HG02973 (cell line): ENCODE measurements at regions not wholly inside any gene's neighbourhood (a gene's known extent, or its start where the extent isn't known, plus 50 kb on each side); places are given as distances from the start of the nearest gene placed in this dataset.
"Not testable (repeated sequence)": the region's sequence is repeated elsewhere in the genome, so short reads cannot be mapped to it uniquely, and the experiment has no call there.

Source experiments
- ATAC-seq: cut with Tn5 transposase; IDR thresholded peaks from one replicate; pipeline ENCODE4 v1.9.1; 2021; ENCODE audit warnings: moderate library complexity; ENCODE audit not compliant: unreplicated experiment

DNA sequence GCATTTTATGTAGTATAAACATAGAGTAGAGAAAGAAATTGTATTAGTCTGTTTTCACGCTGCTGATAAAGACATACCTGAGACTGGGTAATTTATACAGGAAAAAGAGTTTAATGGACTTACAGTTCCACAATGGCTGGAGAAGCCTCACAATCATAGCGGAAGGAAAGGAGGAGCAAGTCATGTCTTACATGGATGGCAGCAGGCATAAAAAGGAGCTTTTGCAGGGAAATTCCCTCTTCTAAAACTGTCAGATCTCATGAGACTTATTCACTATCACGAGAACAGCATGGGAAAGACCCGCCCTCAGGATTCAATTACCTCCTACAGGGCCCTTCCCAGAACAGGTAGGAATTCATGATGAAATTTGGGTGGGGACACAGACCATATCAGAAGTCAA is 98.1 kb downstream of the ARRDC3 start:
- ATAC-seq: not testable (repeated sequence)

DNA sequence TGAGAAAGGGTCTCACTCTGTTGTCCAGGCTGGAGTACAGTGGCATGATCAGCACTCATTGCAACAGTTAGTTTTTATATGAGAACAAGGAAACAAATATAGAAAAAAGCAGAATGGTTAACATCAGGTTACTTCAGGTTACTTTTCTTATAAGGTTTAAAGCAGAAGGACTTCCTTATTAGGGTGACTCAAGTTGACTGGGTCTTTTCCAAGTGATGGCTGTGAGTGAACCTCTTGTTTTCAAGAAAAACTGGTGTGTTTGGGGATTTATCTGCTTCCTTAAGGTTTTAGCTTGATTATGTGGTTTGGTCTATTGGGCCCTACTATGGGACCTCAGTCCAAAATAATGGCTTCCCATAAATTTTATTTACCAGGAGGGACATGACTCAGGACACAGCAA is 99.2 kb downstream of the ARRDC3 start:
- no peak for ATAC-seq

DNA sequence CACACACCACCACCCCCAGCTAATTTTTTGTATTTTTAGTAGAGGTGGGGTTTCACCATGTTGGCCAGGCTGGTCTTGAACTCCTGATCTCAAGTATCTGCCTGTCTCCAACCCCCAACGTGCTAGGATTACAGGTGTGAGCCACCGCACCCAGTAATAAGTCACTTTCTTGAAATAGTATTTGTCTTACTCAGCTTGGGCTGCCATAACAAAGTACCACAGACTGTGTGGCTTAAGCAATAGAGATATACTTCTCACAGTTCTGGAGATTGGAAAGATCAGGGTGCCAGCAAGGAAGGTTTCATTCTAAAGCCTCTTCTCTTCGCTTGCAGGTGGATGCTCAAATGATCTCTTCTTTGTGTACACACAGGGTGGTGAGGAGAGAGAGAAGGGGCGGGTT is 99.8 kb downstream of the ARRDC3 start:
- no peak for ATAC-seq

DNA sequence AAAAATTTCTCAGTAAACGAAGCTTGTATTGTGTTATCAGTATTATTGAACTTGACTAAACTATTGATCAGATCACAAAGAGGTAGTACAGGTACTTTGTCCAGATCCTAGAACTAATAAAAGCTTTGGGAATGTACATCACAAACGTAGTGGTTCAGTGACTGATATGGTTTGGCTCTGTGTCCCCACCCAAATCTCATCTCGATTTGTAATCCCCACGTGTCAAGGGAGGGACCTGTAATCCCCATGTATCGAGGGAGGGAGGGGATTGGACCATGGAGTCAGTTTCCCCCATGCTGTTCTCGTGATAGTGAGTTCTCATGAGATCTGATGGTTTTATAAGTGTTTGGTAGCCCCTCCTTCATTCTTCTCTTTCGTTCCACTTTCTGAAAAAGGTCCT is 100.9 kb downstream of the ARRDC3 start:
- ATAC-seq: no peak

DNA sequence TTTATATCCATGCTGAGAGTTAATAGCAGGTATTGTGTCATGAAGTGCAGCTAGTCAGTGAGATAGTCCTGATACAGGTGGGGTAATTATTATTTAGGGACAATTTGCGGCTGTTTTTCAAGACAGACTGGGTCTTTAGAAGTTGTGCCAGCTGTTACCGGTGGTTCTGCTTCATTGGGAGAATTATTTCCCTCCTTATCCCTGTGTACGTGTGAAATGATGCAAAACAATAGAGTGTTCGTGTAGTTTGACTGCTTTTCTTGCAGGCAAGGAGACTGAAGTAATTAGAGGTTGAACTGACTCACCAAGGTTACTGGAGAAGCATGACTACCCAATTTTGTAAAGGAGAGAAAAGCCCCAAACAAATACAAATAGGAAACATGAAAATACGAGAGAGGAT is 101.7 kb downstream of the ARRDC3 start:
- no peak for ATAC-seq

DNA sequence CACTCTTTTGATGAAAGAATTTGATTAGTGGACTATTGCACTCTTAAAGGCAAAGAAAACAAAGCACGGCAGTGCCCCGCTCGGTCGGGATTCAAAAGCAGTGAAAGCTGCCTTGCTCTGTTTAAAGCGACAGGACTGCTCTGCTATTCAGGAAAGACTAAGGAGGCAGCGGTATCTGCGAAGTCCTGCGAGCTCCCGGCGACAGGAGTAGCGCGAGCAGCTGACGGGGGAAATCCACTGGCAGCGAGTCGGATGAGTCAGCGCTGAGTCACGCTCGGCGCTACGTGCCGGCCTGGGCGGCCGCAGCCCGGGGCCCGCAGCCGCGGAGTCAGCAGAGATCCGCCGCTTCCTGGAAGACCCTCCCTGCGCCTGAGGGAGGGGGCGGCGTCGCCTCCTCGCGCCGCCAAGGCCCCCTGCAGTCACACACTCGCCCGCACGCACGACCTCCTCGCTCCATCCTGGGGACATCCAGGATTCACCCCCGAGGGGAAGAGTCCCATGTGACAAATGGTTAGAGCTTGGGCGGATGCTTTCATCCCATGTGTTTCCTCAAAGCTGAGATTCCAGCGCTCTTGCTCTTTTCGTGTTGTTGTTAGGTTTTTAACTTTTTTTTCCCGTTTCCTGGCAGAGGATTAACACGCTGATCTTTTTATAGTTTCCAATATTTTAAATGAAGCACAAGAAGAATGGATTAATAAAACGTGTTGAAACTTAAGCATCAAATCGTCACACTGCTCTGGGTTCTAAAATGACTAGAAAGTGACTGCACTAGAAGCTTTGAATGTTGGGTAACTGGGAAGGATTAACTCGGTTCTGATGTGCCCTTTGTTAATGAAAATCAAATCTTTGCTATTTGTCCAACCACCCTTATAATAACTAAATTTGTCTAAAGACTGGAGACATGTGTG is 102.5 kb downstream of the ARRDC3 start:
- peak; percentile 94 for ATAC-seq

DNA sequence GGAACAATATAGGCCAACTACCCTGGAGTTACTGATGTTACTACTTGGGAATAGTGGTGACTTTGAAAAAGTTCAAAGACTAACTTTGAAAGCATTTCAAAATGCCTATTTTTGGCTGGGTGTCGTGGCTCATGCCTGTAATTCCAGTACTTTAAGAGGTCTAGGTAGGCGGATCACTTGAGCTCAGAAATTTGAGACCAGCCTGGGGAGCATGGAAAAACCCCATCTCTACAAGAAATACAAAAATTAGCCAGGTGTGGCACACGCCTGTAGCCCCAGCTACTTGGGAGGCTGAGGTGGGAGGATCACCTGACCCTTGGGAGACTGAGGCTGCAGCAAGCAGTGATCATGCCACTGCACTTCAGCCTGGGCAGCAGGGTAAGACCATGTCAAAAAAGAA is 105.3 kb downstream of the ARRDC3 start:
- ATAC-seq: no peak

DNA sequence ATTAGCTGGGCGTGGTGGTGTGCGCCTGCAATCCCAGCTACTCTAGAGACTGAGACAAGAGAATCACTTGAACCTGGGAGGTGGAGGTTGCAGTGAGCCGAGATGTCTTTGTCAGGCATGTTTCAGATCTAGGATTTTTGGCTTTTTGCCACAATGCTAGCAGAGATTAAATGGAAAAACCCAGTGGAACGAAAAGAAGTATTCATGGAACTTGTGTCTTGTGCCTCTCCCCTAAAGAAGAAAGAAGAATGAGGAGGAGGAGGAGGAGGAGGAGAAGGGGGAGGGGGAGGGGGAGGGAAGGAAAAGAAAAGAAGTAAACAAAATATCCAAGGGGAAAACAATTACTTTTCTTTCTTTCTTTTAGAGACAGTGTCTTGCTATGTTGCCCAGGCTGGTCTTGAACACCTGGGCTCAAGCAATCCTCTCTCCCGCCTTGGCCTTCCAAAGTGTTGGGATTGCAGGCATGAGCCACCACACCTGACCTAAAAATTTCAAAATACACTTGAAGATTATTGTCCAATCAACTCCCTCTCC is 106.0 kb downstream of the ARRDC3 start:
- ATAC-seq: no peak

DNA sequence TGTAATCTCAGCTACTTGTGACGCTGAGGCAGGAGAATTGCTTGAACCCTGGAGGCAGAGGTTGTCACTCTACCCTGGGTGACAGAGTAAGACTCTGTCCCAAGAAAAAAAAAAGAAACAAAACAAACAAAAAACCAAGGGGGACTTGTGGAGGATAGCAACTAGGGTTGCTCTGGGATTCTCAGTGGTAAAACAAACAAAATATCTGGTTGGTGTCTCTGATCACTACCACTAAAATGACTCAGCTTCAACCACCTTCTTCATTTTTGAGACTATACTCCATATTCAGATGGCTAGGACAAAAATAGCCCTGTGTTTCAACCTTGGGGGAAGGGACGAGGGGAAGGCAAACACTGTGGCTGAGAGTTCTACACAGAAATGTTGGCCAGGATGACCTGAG is 110.3 kb downstream of the ARRDC3 start:
- ATAC-seq: peak; percentile 89

DNA sequence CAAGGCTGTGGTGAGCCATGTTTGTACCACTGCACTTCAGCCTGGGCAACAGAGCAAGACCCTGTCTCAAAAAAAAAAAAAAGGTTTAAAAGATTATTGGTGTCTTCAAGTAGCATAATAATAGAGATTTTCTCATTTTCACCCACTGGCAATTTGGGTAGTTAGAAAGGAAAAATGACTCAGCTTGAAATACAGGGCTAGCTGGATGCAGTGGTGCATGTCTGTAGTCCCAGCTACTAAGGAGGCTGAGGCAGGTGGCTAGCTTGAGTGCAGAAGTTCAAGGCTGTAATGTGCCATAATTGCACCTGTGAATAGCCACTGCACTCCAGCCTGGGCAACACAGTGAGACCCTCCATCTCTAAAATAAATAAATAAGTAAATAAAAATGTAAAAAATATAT is 111.1 kb downstream of the ARRDC3 start:
- peak; percentile 59 for ATAC-seq

DNA sequence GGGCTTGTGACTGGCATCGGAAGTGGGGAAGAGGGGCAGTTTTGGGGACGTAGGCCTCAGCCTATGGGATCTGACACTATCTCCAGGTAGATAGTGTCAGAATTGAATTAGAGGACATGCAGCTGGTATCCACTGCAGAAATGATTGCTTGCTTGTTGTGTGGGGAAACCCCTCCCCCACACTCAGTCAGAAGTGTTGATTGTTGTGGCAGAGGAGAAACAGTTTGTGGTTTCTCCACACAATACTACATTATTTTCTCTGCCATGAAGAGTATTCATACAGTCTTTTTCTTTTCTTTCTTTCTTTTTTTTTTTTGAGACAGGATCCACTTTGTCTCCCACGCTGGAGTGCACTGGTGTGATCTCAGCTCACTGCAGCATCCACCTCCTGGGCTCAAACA is 113.9 kb downstream of the ARRDC3 start:
- ATAC-seq: no peak

DNA sequence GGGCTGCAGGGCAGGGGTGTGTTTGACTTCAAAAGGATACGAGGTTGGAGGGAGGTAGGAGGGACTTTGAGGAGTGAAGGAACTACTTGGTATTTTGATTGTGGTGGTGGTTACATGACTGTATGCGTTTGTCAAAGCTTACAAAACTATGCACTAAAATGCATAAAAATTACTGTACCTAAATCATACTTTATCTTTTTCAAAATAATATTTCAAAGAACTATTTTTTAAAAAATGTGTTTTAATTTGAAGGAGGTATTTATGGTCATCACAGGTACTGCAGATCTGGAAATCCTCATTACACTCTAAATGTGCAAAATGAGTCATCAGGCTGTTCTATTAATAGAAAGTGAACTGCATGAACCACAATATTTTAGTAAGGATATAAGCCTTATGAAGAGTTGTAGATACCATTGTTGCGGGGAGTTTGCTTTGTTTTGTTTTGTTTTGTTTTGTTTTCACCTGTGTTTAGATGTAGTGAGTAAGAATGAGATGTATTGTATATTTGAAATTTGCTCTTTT is 116.9 kb downstream of the ARRDC3 start:
- peak; percentile 91 for ATAC-seq

DNA sequence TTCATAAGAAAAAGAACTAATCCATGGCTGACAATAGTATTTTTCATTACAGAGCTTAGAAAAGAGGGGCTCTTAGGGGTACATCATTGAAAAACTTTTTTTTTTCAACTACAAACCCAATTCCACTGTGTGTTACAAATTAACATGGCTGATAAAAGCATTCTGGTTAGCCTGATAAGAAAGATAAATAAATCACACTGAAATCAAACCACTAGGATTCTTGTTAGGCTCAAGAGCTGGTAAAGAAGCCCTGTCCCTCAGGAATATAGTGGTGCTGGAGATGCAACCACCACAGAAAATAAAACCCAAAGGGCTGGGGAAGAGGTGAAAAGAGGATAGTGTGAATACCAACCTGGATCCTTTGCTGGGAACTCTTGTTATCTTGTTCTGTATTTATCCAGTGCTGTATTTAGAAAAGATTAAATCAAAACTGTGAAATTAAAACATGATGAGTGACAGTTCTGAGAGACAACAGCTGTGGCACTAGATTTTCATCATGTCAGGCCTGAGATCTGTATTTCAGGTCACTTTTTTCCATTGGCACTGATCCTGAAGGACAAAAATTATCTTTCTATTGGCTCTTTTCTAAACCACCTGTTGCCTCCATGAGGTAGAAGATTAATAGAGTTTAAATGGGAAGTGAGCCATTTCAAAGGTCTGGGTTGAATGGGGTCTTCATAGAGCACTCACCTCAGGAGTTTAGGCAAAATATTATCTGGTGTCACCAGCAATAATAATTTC is 118.6 kb downstream of the ARRDC3 start:
- ATAC-seq: no peak

DNA sequence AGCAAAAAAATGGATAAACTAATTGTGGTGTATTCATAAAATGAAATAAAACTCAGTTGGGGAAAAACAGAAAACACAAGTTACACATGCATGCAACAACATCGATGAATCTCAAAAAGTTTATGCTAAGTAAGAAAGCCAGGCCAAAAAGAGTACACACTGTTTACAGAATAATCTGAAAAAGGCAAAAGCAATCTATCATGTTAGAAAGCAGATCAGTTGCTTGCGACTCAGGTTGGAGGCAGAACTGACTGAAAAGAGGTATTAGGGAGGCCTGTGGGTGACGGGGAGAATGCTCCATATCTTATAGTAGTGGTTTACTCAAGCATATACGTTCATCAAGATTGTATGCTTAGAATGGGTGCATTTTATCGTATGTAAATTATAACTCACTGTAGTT is 119.2 kb downstream of the ARRDC3 start:
- no peak for ATAC-seq

DNA sequence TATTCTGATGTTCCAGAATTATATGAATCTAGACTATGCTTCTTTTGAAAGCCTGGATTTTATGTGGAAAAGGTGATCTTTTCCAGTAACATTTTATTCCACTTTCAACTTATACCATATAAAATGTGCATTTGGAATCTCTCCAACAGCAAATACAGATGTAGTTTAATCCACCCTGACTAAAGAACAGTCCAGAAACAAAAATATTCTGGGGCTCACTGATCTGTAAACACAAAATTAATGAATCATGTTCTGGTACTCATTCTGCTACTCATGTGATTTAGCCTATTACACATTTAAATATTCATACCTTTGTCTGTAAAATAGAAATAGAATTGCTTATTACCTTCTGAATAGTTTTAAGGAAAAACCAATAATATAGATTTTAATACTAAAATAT is 125.8 kb downstream of the ARRDC3 start:
- no peak for ATAC-seq

DNA sequence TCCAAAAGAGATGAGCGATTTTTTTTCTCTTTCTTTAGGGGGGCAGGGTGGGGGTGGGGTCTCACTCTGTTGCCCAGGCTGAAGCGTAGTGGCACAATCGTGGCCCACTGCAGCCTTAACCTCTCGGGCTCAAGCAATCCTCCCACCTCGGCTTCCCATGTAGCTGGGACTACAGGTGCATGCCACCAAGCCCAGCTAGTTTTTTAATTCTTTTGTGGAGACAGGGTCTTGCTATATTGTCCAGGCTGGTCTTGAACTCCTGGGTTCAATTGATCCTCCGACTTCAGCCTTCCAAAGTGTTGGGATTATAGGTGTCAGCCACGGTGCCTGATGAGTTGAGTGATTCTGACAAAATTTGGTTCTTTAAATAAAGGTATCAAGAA is 127.0 kb downstream of the ARRDC3 start:
- ATAC-seq: no peak

DNA sequence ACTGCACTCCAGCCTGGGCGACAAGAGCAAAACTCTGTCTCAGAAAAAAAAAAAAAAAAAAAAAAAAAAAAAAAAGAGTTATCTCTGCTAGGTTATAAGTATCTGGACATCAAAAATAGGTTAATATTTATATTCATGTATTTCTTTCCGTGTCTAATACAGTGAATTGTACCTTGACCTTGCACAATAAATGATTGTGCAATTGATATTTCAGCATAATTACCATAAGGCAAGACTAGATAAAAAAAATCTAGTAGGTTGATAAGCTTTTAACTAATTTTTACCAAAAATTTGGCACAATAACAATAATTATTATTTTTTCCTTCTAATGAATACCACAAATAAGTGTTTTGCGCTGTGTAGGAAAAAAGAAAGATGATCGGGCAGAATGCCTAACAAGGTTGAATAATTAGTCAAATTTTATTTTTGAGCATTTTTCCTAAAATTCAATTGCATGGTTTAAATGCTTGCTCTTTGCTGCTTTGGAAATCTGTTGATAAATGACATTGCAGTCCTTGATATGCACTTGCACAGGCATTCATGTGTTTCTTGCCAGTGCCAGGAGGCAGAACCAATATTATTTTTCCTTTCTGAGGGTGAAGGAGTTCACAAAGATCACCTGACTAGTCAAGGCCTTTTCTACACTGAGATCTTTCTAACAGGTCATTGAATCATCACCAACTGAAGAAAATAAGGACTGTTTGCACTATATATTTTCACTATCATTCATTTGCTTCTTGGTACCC is 127.5 kb downstream of the ARRDC3 start:
- no peak for ATAC-seq

DNA sequence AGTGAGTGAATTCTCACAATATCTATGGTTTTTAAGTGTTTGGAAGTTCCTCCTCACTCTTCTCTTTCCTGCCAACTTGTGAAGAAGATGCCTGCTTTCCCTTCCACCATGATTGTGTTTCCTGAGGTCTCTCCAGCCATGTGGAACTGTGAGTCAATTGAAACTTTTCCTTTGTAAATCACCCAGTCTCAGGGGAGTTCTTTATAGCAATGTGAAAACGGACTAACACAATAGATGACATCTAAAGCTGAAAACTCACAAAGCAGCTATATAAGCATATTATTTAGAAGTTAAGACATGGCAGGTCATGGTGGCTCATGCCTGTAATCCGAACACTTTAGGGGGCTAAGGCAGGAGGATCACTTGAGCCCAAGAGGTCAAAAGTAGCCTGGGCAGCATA is 130.2 kb downstream of the ARRDC3 start:
- ATAC-seq: no peak

DNA sequence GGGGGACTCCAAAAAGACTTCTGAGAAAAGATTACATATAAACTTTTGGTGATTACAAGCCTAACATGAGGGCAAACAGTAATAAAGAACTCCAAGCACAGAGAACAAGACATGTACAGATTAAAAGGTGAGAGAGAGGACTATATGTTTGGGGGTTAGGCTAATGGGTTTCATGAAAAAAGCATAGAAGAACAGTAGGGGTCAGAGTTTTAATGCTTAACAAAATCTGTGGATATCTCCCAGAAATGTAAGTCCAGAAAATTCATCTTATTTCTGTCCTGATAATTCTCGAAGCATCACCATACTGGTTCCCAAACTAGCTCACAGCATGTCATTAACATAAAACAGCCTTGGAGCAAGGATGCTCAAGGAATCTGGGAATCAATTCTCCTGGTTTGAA is 137.2 kb downstream of the ARRDC3 start:
- no peak for ATAC-seq

DNA sequence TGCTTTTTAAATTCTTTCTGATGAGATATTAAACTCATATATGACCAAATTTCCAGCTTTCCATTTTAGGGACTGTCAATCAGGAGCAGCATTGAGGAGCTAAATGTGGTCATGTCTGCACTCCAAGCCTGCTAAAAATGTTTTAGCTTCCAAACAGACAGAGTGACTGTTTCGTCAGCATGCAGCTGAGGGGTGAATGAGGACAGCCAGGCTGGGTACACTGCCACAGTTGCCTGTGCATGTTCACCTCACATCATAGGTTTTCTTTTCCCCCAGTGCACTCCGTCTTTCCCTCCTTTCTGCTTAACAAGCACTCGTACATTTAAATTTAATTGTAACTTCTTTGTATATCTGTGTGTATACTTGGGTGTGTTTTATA is 138.1 kb downstream of the ARRDC3 start:
- ATAC-seq: no peak

DNA sequence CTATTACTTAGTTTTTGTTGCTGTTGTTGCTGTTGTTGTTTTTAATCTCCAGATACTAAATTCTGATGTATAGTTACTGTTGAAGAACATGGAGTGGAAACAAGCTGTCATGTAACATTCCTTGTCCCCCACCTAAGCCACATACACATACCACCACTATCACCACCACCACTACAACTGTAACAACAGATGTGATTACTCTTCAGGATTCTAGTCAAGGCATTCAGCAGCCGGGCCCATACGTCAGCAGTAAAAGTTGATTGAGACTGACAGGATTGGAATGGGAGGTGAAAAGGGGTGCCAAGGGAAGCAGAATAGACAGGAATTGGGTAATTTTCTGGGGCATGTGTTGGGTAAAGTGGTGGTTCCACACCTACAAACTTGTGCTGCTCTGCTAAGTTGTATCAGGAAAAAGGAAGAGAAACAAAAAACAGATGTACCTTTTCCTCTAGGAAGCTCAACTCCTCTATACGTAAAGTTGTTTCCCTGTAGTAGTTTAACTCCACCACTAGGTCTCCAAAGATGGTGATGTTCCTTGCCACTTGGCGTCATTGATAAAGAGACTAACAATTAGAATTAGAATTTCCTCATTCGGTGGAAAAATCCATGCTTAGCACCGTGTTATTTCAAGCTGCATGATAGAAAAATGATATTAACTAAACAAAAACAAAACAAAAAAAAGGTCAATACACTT is 138.6 kb downstream of the ARRDC3 start:
- no peak for ATAC-seq
